HG03025 (cell line): ENCODE measurements at regions not wholly inside any gene's neighbourhood (a gene's known extent, or its start where the extent isn't known, plus 50 kb on each side); places are given as distances from the start of the nearest gene placed in this dataset.
"Not testable (repeated sequence)": the region's sequence is repeated elsewhere in the genome, so short reads cannot be mapped to it uniquely, and the experiment has no call there.

Source experiments
- ATAC-seq: cut with Tn5 transposase; IDR thresholded peaks from one replicate; pipeline ENCODE4 v1.9.1; 2021; ENCODE audit warnings: mild to moderate bottlenecking, moderate library complexity; ENCODE audit not compliant: unreplicated experiment, low FRiP score

- no peak for ATAC-seq
These were observed 166.7 kb downstream of the ZNF621 start for GRCh38 chr3:40691452-40691861.

DNA sequence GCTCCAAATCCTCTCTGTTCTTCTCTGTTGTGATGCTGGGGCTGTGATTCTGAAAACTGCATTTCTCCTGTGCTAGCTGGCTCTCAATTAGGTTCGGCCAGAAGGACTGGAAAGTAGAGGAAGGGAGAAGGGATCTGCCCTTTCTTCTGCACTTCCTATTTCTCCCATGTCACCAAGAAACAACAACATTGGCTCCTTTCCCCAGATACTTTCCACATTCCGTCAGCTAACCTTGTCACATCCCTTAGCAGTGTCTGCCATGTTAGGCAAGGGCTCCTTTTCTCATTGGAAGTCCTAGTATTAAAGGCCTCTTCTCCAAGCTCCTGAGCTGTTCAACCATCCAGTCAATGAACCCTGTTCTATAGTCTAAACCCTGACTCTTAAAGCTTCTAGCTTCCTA is 171.1 kb downstream of the ZNF621 start:
- no peak for ATAC-seq

DNA sequence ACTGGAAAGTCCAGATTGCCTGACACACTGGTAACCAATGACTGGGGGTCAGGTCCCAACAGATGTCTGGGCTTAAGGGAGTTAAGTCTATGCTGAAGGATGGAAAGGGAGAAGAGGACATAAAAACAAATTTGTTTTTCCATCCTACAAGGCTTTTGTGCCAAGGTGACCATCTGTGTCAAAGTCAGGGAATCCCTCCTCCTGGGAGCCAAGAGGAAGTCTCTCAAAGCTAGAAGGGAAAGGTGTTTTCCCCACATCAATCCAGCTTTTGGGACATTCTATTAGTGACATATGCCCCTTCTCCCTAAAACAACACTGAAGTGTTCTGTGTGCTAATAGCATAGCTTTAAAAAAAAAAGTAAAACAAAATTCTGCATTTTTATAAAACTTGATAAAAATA is 173.9 kb downstream of the ZNF621 start:
- ATAC-seq: not testable (repeated sequence)

- ATAC-seq: no peak
These were observed 176.3 kb downstream of the ZNF621 start for GRCh38 chr3:40701016-40701588.

DNA sequence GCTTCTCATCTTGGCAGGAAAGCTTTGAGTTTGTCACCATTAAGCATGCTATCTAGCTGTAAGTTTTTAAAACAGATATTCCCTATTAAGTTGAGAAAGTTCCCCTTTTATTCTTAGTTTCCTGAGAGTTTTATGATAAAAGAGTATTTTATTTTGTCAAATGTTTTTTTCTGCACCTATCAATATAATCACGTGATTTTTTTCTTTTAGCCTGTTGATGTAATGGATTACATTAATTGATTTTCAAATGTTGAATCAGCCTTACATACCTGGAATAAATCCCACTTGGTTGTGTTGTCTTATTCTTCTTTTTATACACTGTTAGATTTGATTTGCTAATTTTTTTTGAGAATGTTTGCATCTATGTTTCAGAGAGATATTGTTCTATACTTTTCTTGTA is 179.5 kb downstream of the ZNF621 start:
- no peak for ATAC-seq

DNA sequence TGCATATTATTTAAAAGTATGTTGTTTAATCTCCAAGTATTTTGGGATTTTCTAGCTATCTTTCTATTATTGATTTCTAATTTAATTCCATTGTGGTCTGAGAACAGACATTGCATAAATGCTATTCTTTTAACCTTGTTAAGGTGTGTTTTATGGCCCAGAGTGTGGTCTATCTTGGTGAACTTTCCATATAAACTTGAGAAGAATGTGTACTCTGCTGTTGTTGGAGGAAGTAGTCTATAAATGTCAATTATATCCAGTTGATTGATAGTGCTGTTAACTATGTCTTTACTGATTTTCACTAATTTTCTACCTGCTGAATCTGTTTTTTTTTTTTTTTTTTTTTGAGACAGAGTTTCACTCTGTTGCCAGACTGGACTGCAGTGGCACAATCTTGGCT is 180.9 kb downstream of the ZNF621 start:
- ATAC-seq: no peak

- ATAC-seq: no peak
These were observed 188.5 kb downstream of the ZNF621 start for GRCh38 chr3:40713306-40713705.

GRCh38 chr3:40713795-40714194 is 189.0 kb downstream of the ZNF621 start:
- ATAC-seq: peak; percentile 44

DNA sequence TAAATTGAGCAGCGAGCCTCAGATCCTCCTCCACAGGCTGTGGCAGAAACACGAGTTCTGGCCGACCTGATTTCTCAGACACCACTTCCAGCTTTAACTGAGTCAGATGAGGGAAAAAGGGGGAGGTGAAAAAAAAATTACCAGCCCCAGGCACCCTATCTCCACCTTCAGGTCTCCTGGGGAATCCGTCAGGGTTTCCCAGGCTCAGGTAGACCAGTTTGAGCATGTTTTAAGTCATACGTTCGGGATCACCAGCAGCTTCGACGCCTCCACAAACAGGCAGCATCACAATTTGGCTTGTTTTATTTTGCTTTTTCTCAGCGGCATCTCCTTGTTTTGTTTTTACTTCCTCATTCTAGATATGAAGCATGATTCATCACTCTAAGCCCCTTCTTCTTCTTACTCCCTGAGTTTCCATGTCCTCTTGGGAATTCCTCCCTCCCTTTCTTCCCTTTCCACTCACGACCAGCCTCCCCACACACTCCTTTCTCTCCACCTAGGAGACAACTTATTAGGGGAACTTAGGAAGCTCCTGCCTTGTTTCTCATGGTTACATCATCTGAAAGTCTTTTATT is 190.1 kb downstream of the ZNF621 start:
- no peak for ATAC-seq

DNA sequence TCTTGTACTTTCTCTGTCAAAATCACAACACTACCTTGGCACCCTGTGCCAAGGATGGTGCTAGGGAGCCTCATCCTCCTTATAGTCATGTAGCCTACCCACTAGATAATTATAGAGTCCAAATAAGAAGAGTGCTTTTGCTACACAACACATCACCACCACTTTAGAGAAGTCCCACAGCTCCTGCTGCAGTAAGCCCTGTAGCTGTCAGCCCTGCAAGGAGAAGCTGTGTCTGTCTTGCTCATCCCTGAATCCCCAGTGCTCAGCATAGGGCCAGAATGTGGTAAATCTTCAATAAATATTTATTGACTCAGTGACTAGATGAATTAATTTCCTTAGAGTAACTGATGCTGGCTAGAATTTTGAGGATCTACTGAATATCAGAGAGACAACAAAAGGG is 190.8 kb downstream of the ZNF621 start:
- no peak for ATAC-seq

- no peak for ATAC-seq
These were observed 192.7 kb downstream of the ZNF621 start for GRCh38 chr3:40717471-40717870.

DNA sequence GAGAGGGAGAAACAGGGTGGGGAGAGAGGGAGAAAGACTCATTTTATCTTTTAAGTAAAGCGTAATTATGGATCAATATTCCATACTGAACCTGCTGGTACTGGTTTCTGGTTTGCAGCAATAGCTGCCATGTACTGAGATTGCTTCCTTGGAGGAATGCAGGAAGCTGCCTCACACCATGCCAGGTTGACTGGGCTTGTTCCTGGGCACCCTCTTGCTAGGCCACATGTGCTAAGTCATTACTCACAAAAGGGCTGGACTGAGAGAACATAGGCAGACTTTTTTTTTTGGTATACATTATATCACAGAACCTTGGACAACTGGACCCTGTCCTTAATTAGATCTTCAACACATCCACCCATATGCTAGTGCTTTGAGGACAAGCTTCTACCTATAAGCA is 193.4 kb downstream of the ZNF621 start:
- ATAC-seq: peak; percentile 8

DNA sequence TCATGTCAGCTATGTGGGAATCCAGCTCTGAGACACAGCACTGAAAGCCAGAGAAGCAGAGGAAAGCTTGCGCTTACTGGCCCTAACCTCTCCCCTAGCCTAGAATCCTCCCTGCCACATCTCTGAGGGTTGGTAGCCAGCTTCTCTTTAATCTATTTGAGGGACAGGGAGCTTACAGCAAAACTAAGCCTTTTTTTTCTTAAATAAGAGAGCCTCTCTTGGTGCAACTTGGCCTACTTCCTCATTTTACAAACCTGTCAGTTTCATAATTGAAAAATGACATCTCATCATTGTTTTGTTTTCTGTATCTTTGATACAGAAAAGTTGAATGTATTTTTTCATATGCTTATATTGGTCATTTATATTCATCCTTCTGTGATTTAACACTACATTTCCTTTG is 193.9 kb downstream of the ZNF621 start:
- ATAC-seq: peak; percentile 88

DNA sequence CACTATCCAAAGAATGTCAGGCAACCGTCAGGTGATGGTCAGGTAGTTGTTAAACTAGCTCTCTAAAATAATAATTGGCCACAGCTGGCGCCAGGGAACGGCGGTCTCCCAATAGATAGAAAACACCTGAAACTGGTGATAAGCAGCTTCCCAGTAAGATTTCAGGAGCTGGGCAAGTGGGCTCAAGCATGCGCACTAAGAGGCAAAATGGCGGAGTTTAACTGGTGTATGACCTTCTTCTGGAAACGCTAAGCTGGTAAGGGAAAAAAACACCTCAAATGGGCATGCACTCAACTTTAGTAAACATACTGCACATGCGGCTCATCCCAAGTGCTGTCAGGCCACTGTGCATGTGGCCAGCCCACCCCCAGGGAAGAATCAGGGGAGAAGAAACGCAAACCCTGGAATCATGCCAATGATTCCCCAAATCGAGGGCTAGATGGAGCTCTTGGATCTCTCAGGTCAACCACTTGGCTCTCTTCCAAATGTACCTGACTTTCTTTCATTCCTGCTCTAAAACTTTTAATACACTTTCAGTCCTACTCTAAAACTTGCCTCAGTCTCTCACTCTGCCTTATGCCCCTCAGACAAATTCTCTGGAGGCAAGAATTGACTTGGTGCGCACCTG is 195.0 kb downstream of the ZNF621 start:
- no peak for ATAC-seq

- ATAC-seq: no peak
These were observed 195.6 kb downstream of the ZNF621 start for GRCh38 chr3:40720341-40720740.

DNA sequence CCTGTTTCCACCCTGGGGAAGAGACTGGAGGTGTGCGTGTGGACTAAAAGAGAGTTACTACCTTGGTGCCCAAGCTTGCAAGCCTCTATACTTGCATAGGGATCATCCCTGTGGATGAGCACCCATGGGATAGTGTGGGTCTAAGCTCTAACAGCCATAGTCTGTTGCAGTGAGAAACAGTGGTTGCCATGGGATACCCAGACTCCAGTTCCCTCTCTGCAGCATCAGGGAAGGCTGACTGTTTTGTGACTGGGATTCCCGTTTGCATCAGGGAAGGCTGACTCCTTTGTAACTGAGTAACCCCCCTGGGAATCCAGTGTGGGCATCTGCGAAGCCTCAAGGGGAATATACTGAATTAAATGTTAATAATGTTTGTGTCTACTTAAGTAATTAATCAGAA is 196.1 kb downstream of the ZNF621 start:
- no peak for ATAC-seq

DNA sequence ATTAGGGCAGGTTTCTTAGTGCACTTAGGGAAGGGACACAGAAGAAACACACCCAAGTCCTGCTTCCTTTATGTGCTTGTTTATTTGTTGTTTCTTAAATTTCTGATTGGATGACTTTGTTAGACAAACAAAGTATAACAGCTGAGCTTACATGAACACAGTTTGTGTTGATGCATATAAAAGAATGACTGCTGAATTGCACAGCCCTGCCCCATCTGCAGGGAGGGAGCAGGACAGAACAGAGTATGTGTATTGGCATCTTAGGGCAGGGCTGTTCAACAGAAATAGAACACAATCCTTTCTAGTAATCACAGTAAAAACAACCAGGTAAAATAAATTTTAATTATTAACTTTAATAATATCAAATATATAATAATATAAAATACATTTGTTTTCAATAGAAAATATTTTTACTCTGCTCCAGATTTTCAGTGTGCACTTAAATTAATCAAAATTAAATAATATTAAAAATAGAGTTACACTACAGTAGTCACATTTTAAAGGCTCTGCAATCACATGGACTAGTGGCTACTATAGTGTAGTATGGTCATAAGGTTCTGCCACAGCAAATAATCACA is 198.4 kb downstream of the ZNF621 start:
- no peak for ATAC-seq

- no peak for ATAC-seq
These were observed 200.3 kb downstream of the ZNF621 start for GRCh38 chr3:40725031-40725430.

GRCh38 chr3:40731445-40731844 is 206.7 kb downstream of the ZNF621 start:
- ATAC-seq: no peak

DNA sequence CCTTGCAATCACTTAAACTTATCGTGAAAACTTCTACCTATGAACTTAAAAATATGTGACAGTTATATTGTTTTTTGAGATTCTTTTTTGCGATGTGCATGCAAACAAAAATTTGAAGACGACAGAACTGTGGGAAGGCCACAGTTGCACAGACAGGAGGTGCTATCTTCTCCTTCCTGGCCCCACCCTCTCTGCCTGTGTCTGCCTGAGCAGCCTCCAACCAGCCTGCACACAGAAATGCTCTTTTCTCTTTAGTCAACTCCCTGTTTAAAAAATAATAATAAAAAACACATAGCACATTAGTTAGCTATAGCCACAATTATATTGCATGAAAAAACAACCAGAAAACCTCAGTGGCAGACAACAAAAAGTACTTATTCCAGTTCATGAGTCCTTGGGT is 212.2 kb downstream of the ZNF621 start:
- no peak for ATAC-seq

- no peak for ATAC-seq
These were observed 212.6 kb downstream of the ZNF621 start for GRCh38 chr3:40737343-40737742.

DNA sequence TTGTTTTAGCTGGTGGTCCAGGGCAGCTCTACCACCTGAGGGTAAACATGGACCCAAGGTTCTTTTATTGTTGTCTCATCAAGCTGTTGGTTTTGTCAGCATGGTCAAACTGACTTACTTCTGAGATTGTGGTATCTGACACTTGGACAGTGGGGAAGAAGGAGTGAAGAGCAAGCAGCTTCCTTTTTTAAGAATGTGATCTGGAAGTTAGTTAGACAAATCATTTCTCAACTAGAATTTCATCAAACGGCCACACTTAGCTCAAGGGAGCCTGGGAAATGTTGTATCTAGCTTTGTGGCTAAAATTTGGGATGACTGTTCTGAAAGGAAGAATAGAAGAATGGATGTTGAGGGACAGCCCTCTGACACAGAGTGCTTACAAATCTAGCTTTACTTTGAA is 215.2 kb downstream of the ZNF621 start:
- no peak for ATAC-seq
